HL-60 (cell line): ENCODE measurements at regions not wholly inside any gene's neighbourhood (a gene's known extent, or its start where the extent isn't known, plus 50 kb on each side); places are given as distances from the start of the nearest gene placed in this dataset.

Experiments used
- DNase-seq, 2 experiments: peaks; one replicate each; pipeline ENCODE4 v3.0.0-alpha.2; 2010 to 2020; ENCODE audit warnings: low read depth in 1 of 2, low spot score in 1 of 2
- H3K27ac ChIP-seq: fragments of 250-450 bp; sonication (Bioruptor Pico); replicated peaks from 2 replicates; pipeline ENCODE4 v1.5.1; 2020; ENCODE audit warnings: mild to moderate bottlenecking, moderate library complexity
- H3K27me3 ChIP-seq: fragments of 250-450 bp; sonication (Bioruptor Pico); 2 replicates; pipeline ENCODE4 v1.5.1; 2021; ENCODE audit warnings: mild to moderate bottlenecking, moderate library complexity; ENCODE audit not compliant: insufficient read depth, poor library complexity, severe bottlenecking
- H3K4me3 ChIP-seq: replicated peaks from 2 replicates; pipeline ENCODE4 v1.5.1; 2011; ENCODE audit warnings: mild to moderate bottlenecking, control low read depth, low read length; ENCODE audit not compliant: insufficient read depth
- GABPA ChIP-seq: IDR thresholded peaks from 2 replicates; pipeline ENCODE4 v1.6.1; 2012; ENCODE audit warnings: low read depth
- POLR2AphosphoS5 ChIP-seq: IDR thresholded peaks from 2 replicates; pipeline ENCODE4 v1.6.1; 2012; ENCODE audit warnings: low read depth
- SPI1 ChIP-seq: IDR thresholded peaks from 2 replicates; pipeline ENCODE4 v1.6.1; 2012; ENCODE audit warnings: low read depth, mild to moderate bottlenecking, borderline replicate concordance
- TF ChIP-seq, protein P1 (sequence below): IDR thresholded peaks from one replicate; pipeline ENCODE4 v1.5.1; 2011; ENCODE audit warnings: low read length, control low read depth, inconsistent platforms; ENCODE audit not compliant: insufficient read depth
- TF ChIP-seq, protein P2 (sequence below): IDR thresholded peaks from 2 replicates; pipeline ENCODE4 v1.6.1; 2012; ENCODE audit warnings: low read depth; ENCODE audit not compliant: insufficient replicate concordance

DNA sequence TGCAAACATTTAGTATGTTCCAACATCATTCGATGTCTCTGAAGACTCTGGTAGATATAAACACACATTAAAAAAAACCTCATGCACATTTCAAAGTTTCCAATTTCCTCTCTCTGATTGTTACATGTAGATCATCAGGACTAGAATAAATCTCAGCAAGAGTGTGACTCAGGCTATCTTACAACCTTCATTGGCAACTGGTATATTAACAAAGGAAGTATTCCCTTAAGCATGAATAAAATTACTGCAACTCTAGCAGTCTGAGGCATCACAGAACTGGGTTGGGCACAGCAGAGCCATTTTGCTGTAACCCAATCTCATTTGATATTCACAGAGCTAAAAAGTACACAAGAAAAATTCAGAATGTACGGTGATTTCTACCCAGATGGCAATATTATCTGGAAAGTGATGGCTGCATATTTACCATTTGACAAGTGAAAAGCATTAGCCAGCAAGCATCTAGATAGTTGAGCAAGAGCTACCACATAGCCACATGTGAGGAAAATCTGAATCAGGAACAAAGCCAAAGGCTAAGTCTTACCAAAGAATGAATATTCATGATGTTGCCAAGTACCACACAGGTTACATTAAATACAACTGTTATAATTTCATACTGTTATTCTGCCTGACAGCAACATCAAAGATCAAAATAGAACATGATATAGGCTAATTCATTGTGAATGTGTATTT, 232.2 kb downstream of the CRPPA start:
- TF ChIP-seq POLR2AphosphoS5: no peak
- TF ChIP-seq, protein P1, sequence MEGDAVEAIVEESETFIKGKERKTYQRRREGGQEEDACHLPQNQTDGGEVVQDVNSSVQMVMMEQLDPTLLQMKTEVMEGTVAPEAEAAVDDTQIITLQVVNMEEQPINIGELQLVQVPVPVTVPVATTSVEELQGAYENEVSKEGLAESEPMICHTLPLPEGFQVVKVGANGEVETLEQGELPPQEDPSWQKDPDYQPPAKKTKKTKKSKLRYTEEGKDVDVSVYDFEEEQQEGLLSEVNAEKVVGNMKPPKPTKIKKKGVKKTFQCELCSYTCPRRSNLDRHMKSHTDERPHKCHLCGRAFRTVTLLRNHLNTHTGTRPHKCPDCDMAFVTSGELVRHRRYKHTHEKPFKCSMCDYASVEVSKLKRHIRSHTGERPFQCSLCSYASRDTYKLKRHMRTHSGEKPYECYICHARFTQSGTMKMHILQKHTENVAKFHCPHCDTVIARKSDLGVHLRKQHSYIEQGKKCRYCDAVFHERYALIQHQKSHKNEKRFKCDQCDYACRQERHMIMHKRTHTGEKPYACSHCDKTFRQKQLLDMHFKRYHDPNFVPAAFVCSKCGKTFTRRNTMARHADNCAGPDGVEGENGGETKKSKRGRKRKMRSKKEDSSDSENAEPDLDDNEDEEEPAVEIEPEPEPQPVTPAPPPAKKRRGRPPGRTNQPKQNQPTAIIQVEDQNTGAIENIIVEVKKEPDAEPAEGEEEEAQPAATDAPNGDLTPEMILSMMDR: no peak
- no peak for TF ChIP-seq GABPA
- TF ChIP-seq, protein P2, sequence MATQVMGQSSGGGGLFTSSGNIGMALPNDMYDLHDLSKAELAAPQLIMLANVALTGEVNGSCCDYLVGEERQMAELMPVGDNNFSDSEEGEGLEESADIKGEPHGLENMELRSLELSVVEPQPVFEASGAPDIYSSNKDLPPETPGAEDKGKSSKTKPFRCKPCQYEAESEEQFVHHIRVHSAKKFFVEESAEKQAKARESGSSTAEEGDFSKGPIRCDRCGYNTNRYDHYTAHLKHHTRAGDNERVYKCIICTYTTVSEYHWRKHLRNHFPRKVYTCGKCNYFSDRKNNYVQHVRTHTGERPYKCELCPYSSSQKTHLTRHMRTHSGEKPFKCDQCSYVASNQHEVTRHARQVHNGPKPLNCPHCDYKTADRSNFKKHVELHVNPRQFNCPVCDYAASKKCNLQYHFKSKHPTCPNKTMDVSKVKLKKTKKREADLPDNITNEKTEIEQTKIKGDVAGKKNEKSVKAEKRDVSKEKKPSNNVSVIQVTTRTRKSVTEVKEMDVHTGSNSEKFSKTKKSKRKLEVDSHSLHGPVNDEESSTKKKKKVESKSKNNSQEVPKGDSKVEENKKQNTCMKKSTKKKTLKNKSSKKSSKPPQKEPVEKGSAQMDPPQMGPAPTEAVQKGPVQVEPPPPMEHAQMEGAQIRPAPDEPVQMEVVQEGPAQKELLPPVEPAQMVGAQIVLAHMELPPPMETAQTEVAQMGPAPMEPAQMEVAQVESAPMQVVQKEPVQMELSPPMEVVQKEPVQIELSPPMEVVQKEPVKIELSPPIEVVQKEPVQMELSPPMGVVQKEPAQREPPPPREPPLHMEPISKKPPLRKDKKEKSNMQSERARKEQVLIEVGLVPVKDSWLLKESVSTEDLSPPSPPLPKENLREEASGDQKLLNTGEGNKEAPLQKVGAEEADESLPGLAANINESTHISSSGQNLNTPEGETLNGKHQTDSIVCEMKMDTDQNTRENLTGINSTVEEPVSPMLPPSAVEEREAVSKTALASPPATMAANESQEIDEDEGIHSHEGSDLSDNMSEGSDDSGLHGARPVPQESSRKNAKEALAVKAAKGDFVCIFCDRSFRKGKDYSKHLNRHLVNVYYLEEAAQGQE: no peak
- TF ChIP-seq SPI1: no peak
- no peak overlapping the region for H3K4me3 ChIP-seq
- no peak overlapping the region for H3K27ac ChIP-seq
- no peaks in the 10 kb centered on the region for H3K27me3 ChIP-seq
- DNase-seq: no peak

DNA sequence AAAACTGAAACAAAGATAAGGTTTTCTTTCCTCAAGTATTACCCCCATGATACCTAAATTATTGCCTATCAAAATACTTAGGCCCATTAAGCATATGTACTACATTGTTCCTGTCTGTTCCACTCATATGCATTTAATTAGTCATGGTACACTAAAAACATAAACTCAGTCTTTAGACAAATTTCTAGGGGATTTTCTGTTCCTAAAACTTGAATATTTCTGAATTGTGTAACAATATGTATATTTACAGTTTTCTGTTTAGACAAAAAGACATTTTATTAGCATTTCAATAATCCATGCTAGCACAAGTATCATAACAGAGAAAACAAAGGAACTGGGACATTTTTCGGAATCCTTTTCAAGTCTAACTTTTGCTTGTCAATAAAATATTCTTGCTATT, 234.2 kb downstream of the CRPPA start:
- Histone ChIP-seq H3K4me3 (no peak overlapping the region), H3K27me3 (no peaks in the 10 kb centered on the region), H3K27ac (no peak overlapping the region)
- no peak for DNase-seq
- TF ChIP-seq, protein P1: no peak
- TF ChIP-seq GABPA: no peak
- no peak for TF ChIP-seq SPI1
- TF ChIP-seq, protein P2: no peak

DNA sequence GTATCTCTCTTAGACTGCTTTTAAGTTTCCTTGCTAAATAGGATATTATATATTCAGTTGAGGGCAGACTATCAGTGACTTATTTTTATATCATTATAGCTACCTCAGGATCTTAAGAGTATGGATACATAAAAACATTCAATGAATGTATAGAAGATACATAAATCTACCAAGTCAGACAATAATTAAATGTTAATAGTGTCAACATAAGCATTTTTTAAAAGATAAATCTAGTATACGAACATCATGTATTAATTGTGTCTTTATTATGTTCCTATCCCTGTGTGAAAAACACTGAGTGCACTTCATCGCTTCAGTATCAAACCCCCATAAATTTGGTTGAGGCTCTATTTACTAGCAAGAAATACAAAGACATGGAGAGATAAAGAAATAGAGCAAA, 242.8 kb downstream of the CRPPA start:
- no peak overlapping the region for H3K4me3 ChIP-seq
- TF ChIP-seq, protein P2: no peak
- no peak for TF ChIP-seq SPI1
- no peak for TF ChIP-seq GABPA
- TF ChIP-seq, protein P1: no peak
- TF ChIP-seq POLR2AphosphoS5: no peak
- no peak overlapping the region for H3K27ac ChIP-seq
- no peak for DNase-seq
- no peaks in the 10 kb centered on the region for H3K27me3 ChIP-seq
